GM23338 (cell line): ENCODE measurements at regions not wholly inside any gene's neighbourhood (a gene's known extent, or its start where the extent isn't known, plus 50 kb on each side); places are given as distances from the start of the nearest gene placed in this dataset.
A peak's percentile ranks its signal among the peaks of the same experiment; 100 is the strongest.

Experiments used
- ATAC-seq: fragments of 200-7000 bp; cut with Tn5 transposase; 3 replicates; pipeline ENCODE4 v1.9.1; 2020
- DNase-seq: peaks from one replicate; pipeline ENCODE4 v3.0.0-alpha.2; 2015; ENCODE audit warnings: low spot score
- H2AFZ ChIP-seq: fragments of 200-600 bp; sonication (generic); 2 replicates; pipeline ENCODE4 v1.8.0; 2016; ENCODE audit warnings: antibody characterized with exemption, mild to moderate bottlenecking, moderate library complexity
- H3F3A ChIP-seq: fragments of 200-600 bp; sonication (generic); replicated peaks from 2 replicates; pipeline ENCODE4 v1.8.0; 2017; ENCODE audit warnings: antibody characterized with exemption, mixed run types, low read depth
- H3K27ac ChIP-seq: fragments of 200-600 bp; sonication (generic); 2 replicates; pipeline ENCODE4 v1.6.1; 2016; ENCODE audit warnings: low read depth
- H3K27me3 ChIP-seq: fragments of 200-600 bp; sonication (generic); 2 replicates; pipeline ENCODE4 v1.8.0; 2016; ENCODE audit warnings: mild to moderate bottlenecking, mixed run types, moderate library complexity; ENCODE audit not compliant: insufficient read depth
- H3K36me3 ChIP-seq: fragments of 200-600 bp; sonication (generic); 2 replicates; pipeline ENCODE4 v1.8.0; 2016; ENCODE audit warnings: mild to moderate bottlenecking; ENCODE audit not compliant: insufficient read depth
- H3K4me1 ChIP-seq: fragments of 200-600 bp; sonication (generic); 2 replicates; pipeline ENCODE4 v1.8.0; 2016; ENCODE audit warnings: mild to moderate bottlenecking, moderate library complexity; ENCODE audit not compliant: insufficient read depth
- H3K4me2 ChIP-seq: fragments of 200-600 bp; sonication (generic); 2 replicates; pipeline ENCODE4 v1.7.1; 2017; ENCODE audit warnings: mixed run types
- H3K4me3 ChIP-seq: fragments of 200-600 bp; sonication (generic); 2 replicates; pipeline ENCODE4 v1.6.1; 2016; ENCODE audit warnings: mixed run types
- H3K79me2 ChIP-seq: fragments of 200-600 bp; sonication (generic); replicated peaks from 2 replicates; pipeline ENCODE4 v1.8.0; 2017; ENCODE audit warnings: mild to moderate bottlenecking; ENCODE audit not compliant: insufficient read depth
- H3K9me2 ChIP-seq: fragments of 200-600 bp; sonication (generic); 2 replicates; pipeline ENCODE4 v1.8.0; 2017; ENCODE audit not compliant: insufficient read depth
- H4K20me1 ChIP-seq: fragments of 200-600 bp; sonication (generic); replicated peaks from 2 replicates; pipeline ENCODE4 v1.8.0; 2017; ENCODE audit warnings: mild to moderate bottlenecking; ENCODE audit not compliant: insufficient read depth
- H3K27ac Mint-ChIP-seq: 2 replicates; pipeline ENCODE4 v1.8.0; 2020; ENCODE audit warnings: inconsistent platforms, mild to moderate bottlenecking, moderate library complexity, mixed read lengths
- H3K27me3 Mint-ChIP-seq: 3 replicates; pipeline ENCODE4 v1.8.0; 2022; ENCODE audit warnings: low read depth, mild to moderate bottlenecking, moderate library complexity, mixed read lengths, inconsistent platforms; ENCODE audit not compliant: insufficient read depth, poor library complexity
- H3K36me3 Mint-ChIP-seq: 3 replicates; pipeline ENCODE4 v1.8.0; 2021; ENCODE audit warnings: low read depth, mild to moderate bottlenecking, inconsistent platforms, moderate library complexity, mixed read lengths
- H3K4me1 Mint-ChIP-seq: 3 replicates; pipeline ENCODE4 v1.8.0; 2020; ENCODE audit warnings: mild to moderate bottlenecking, inconsistent platforms, mixed read lengths
- H3K4me3 Mint-ChIP-seq: 3 replicates; pipeline ENCODE4 v1.8.0; 2021; ENCODE audit warnings: moderate library complexity, mild to moderate bottlenecking, inconsistent platforms, mixed read lengths
- H3K9me3 Mint-ChIP-seq: 3 replicates; pipeline ENCODE4 v1.8.0; 2020; ENCODE audit warnings: moderate library complexity, mild to moderate bottlenecking, inconsistent platforms, mixed read lengths
- CREB1 ChIP-seq: fragments of 250-450 bp; sonication (Bioruptor Pico); IDR thresholded peaks from 2 replicates; pipeline ENCODE4 v1.5.0; 2020; ENCODE audit warnings: low read depth, mild to moderate bottlenecking, moderate library complexity
- CTCF ChIP-seq, 2 experiments: fragments of 200-600 bp in 1 of 2; sonication (generic) in 1 of 2; conservative IDR thresholded peaks; 2 replicates each; pipeline versions ENCODE4 v1.5.1 to v1.6.1; 2016 to 2017; ENCODE audit warnings: antibody characterized with exemption in 2 of 2, low read depth in 2 of 2, mild to moderate bottlenecking in 2 of 2, moderate library complexity in 1 of 2
- ETS1 ChIP-seq: IDR thresholded peaks from 2 replicates; pipeline ENCODE4 v1.6.1; 2016; ENCODE audit warnings: antibody characterized with exemption
- EZH2 ChIP-seq: fragments of 200-600 bp; sonication (generic); IDR thresholded peaks from one replicate; pipeline ENCODE4 v1.8.0; 2017; ENCODE audit warnings: antibody characterized with exemption, mild to moderate bottlenecking, low read depth; ENCODE audit not compliant: unreplicated experiment
- EZH2phosphoT487 ChIP-seq: fragments of 200-600 bp; sonication (generic); IDR thresholded peaks from one replicate; pipeline ENCODE4 v1.8.1; 2018; ENCODE audit warnings: antibody characterized with exemption; ENCODE audit not compliant: unreplicated experiment
- JUNB ChIP-seq: IDR thresholded peaks from one replicate; pipeline ENCODE4 v1.6.1; 2016; ENCODE audit warnings: antibody characterized with exemption; ENCODE audit not compliant: unreplicated experiment
- NANOG ChIP-seq: IDR thresholded peaks from 2 replicates; pipeline ENCODE4 v1.6.1; 2016; ENCODE audit warnings: antibody characterized with exemption, borderline replicate concordance
- POLR2AphosphoS5 ChIP-seq: IDR thresholded peaks from 2 replicates; pipeline ENCODE4 v1.6.1; 2016; ENCODE audit warnings: antibody characterized with exemption, low read depth
- STAT1 ChIP-seq: IDR thresholded peaks from one replicate; pipeline ENCODE4 v1.6.1; 2016; ENCODE audit warnings: antibody characterized with exemption; ENCODE audit not compliant: unreplicated experiment
- ZNF114 ChIP-seq: fragments of 250-450 bp; sonication (Bioruptor Pico); IDR thresholded peaks from 2 replicates; pipeline ENCODE4 v1.5.0; 2020; ENCODE audit warnings: mild to moderate bottlenecking, moderate library complexity
- ZNF331 ChIP-seq: fragments of 250-450 bp; sonication (Bioruptor Pico); IDR thresholded peaks from 2 replicates; pipeline ENCODE4 v1.5.0; 2020; ENCODE audit warnings: low read depth, mild to moderate bottlenecking, moderate library complexity
- TF ChIP-seq, protein P1 (sequence below): fragments of 250-450 bp; sonication (Bioruptor Pico); IDR thresholded peaks from 2 replicates; pipeline ENCODE4 v1.5.0; 2020; ENCODE audit warnings: mild to moderate bottlenecking, moderate library complexity
- TF ChIP-seq, protein P2 (sequence below): IDR thresholded peaks from one replicate; pipeline ENCODE4 v1.6.1; 2018; ENCODE audit warnings: antibody characterized with exemption; ENCODE audit not compliant: unreplicated experiment

DNA sequence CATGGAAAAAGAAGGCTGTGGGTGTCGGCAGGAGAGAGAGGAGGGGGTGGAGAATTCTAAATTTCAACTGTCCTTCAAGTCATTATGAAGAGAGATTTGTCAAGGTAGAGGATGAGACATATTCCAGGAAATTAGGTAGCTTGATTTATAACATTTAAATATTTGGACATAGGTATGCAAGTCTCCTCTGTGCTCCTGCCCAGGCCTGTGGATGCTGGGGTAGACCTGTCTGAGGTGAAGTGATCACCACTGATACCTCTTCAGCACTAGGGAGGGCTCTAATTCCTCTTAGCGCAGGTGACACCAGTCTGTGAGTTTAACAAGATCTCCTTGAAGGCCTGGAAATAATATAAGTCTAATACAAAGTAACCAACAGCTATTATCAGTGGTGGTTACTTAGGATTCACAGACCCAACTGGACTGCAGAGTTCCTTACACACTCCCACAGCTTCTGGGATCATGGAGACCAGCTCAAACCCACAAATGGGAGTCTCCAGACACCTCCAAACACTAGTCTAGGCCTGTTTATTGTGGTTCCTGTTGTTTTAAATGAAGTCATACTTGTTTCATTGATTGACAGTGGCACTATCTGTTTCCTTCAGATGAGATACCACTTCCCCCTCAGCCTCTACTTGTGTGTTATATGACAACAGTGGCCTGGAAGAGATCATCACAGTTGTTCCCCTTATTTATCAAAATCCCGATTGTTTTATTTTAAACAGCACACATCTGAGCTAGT is 104.1 kb upstream of the ITPRID2 start:
- Histone ChIP-seq H3K36me3 (no peaks in the 10 kb centered on the region), H3K27me3 (no peaks in the 10 kb centered on the region), H3K79me2 (no peaks in the 10 kb centered on the region), H2AFZ (no peak overlapping the region), H3K9me2 (no peaks in the 10 kb centered on the region), H3K4me2 (no peak overlapping the region), H3K4me1 (no peaks in the 10 kb centered on the region), H4K20me1 (no peaks in the 10 kb centered on the region), H3F3A (no peaks in the 10 kb centered on the region), H3K27ac (no peak overlapping the region), H3K4me3 (no peak overlapping the region)
- no peaks in the 10 kb centered on the region for H3K36me3 Mint-ChIP-seq
- ATAC-seq, result no peak
- H3K9me3 Mint-ChIP-seq, result peaks cover 2% of the 10 kb centered on the region; the same call in 2 of the 3 replicates
- no peak overlapping the region for H3K4me3 Mint-ChIP-seq
- DNase-seq, result no peak
- H3K27ac Mint-ChIP-seq, result peak overlapping the region; percentile 4; the same call in 1 of the 2 replicates
- H3K4me1 Mint-ChIP-seq, result peaks cover 4% of the 10 kb centered on the region; the same call in 1 of the 3 replicates
- H3K27me3 Mint-ChIP-seq, result peaks cover 3% of the 10 kb centered on the region
- TF ChIP-seq EZH2phosphoT487 (no peak), ETS1 (no peak), STAT1 (no peak), POLR2AphosphoS5 (no peak), CTCF (conservative IDR thresholded peaks at IDR 0.05; ENCODE audit: low read depth in 2 of 2) (no peak), JUNB (no peak), CREB1 (CRISPR knock-in tag) (no peak), ZNF114 (no peak), ZNF331 (CRISPR knock-in tag) (no peak), EZH2 (no peak), NANOG (no peak)
- TF ChIP-seq, protein P1, sequence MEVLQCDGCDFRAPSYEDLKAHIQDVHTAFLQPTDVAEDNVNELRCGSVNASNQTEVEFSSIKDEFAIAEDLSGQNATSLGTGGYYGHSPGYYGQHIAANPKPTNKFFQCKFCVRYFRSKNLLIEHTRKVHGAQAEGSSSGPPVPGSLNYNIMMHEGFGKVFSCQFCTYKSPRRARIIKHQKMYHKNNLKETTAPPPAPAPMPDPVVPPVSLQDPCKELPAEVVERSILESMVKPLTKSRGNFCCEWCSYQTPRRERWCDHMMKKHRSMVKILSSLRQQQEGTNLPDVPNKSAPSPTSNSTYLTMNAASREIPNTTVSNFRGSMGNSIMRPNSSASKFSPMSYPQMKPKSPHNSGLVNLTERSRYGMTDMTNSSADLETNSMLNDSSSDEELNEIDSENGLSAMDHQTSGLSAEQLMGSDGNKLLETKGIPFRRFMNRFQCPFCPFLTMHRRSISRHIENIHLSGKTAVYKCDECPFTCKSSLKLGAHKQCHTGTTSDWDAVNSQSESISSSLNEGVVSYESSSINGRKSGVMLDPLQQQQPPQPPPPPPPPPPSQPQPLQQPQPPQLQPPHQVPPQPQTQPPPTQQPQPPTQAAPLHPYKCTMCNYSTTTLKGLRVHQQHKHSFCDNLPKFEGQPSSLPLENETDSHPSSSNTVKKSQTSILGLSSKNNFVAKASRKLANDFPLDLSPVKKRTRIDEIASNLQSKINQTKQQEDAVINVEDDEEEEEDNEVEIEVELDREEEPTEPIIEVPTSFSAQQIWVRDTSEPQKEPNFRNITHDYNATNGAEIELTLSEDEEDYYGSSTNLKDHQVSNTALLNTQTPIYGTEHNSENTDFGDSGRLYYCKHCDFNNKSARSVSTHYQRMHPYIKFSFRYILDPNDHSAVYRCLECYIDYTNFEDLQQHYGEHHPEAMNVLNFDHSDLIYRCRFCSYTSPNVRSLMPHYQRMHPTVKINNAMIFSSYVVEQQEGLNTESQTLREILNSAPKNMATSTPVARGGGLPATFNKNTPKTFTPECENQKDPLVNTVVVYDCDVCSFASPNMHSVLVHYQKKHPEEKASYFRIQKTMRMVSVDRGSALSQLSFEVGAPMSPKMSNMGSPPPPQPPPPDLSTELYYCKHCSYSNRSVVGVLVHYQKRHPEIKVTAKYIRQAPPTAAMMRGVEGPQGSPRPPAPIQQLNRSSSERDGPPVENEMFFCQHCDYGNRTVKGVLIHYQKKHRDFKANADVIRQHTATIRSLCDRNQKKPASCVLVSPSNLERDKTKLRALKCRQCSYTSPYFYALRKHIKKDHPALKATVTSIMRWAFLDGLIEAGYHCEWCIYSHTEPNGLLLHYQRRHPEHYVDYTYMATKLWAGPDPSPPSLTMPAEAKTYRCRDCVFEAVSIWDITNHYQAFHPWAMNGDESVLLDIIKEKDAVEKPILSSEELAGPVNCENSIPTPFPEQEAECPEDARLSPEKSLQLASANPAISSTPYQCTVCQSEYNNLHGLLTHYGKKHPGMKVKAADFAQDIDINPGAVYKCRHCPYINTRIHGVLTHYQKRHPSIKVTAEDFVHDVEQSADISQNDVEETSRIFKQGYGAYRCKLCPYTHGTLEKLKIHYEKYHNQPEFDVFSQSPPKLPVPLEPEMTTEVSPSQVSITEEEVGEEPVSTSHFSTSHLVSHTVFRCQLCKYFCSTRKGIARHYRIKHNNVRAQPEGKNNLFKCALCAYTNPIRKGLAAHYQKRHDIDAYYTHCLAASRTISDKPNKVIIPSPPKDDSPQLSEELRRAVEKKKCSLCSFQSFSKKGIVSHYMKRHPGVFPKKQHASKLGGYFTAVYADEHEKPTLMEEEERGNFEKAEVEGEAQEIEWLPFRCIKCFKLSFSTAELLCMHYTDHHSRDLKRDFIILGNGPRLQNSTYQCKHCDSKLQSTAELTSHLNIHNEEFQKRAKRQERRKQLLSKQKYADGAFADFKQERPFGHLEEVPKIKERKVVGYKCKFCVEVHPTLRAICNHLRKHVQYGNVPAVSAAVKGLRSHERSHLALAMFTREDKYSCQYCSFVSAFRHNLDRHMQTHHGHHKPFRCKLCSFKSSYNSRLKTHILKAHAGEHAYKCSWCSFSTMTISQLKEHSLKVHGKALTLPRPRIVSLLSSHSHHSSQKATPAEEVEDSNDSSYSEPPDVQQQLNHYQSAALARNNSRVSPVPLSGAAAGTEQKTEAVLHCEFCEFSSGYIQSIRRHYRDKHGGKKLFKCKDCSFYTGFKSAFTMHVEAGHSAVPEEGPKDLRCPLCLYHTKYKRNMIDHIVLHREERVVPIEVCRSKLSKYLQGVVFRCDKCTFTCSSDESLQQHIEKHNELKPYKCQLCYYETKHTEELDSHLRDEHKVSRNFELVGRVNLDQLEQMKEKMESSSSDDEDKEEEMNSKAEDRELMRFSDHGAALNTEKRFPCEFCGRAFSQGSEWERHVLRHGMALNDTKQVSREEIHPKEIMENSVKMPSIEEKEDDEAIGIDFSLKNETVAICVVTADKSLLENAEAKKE (CRISPR knock-in tag), result no peak
- TF ChIP-seq, protein P2, sequence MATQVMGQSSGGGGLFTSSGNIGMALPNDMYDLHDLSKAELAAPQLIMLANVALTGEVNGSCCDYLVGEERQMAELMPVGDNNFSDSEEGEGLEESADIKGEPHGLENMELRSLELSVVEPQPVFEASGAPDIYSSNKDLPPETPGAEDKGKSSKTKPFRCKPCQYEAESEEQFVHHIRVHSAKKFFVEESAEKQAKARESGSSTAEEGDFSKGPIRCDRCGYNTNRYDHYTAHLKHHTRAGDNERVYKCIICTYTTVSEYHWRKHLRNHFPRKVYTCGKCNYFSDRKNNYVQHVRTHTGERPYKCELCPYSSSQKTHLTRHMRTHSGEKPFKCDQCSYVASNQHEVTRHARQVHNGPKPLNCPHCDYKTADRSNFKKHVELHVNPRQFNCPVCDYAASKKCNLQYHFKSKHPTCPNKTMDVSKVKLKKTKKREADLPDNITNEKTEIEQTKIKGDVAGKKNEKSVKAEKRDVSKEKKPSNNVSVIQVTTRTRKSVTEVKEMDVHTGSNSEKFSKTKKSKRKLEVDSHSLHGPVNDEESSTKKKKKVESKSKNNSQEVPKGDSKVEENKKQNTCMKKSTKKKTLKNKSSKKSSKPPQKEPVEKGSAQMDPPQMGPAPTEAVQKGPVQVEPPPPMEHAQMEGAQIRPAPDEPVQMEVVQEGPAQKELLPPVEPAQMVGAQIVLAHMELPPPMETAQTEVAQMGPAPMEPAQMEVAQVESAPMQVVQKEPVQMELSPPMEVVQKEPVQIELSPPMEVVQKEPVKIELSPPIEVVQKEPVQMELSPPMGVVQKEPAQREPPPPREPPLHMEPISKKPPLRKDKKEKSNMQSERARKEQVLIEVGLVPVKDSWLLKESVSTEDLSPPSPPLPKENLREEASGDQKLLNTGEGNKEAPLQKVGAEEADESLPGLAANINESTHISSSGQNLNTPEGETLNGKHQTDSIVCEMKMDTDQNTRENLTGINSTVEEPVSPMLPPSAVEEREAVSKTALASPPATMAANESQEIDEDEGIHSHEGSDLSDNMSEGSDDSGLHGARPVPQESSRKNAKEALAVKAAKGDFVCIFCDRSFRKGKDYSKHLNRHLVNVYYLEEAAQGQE, result no peak
